Rectal smooth muscle tissue (tissue), 1 donor: ENCODE measurements at regions not wholly inside any gene's neighbourhood (a gene's known extent, or its start where the extent isn't known, plus 50 kb on each side); places are given as distances from the start of the nearest gene placed in this dataset.
A peak's percentile ranks its signal among the peaks of the same experiment; 100 is the strongest.

ENCODE experiments used
- H3K27ac ChIP-seq: one replicate; pipeline ENCODE4 v1.7.0; 2013; ENCODE audit warnings: low read depth, low read length, inconsistent platforms
- H3K27me3 ChIP-seq: one replicate; pipeline ENCODE4 v1.7.0; 2013; ENCODE audit warnings: low read length; ENCODE audit not compliant: control insufficient read depth, insufficient read depth
- H3K36me3 ChIP-seq: one replicate; pipeline ENCODE4 v1.7.0; 2013; ENCODE audit warnings: low read length; ENCODE audit not compliant: control insufficient read depth, insufficient read depth
- H3K4me1 ChIP-seq: one replicate; pipeline ENCODE4 v1.7.0; 2013; ENCODE audit warnings: low read length; ENCODE audit not compliant: control insufficient read depth, insufficient read depth
- H3K4me3 ChIP-seq: one replicate; pipeline ENCODE4 v1.7.0; 2013; ENCODE audit warnings: low read length
- H3K9ac ChIP-seq: one replicate; pipeline ENCODE4 v1.7.0; 2013; ENCODE audit warnings: low read length

- H3K36me3 ChIP-seq = no peaks in the 10 kb centered on the region
- no peak overlapping the region for H3K4me3 ChIP-seq
- peak overlapping the region; percentile 66 for H3K27ac ChIP-seq
- no peaks in the 10 kb centered on the region for H3K27me3 ChIP-seq
- peaks cover 14% of the 10 kb centered on the region for H3K4me1 ChIP-seq
- no peak overlapping the region for H3K9ac ChIP-seq
Measured at GRCh38 chr6:4348462-4349112, 213.2 kb upstream of the ECI2 start.

- Histone ChIP-seq H3K36me3 (no peaks in the 10 kb centered on the region), H3K27me3 (no peaks in the 10 kb centered on the region), H3K9ac (no peak overlapping the region), H3K4me1 (peaks cover 14% of the 10 kb centered on the region), H3K27ac (peak overlapping the region; percentile 66), H3K4me3 (no peak overlapping the region)
Measured at GRCh38 chr6:4347877-4348276, 212.5 kb upstream of the ECI2 start.

GRCh38 chr6:4346659-4347333 lies 211.4 kb upstream of the ECI2 start:
- H3K4me3 ChIP-seq = no peak overlapping the region
- H3K27ac ChIP-seq = no peak overlapping the region
- H3K36me3 ChIP-seq = no peaks in the 10 kb centered on the region
- no peaks in the 10 kb centered on the region for H3K27me3 ChIP-seq
- H3K4me1 ChIP-seq = peaks cover 11% of the 10 kb centered on the region
- no peak overlapping the region for H3K9ac ChIP-seq

GRCh38 chr6:4345543-4345942 lies 210.2 kb upstream of the ECI2 start:
- Histone ChIP-seq H3K9ac (no peak overlapping the region), H3K4me3 (no peak overlapping the region), H3K4me1 (peaks cover 3% of the 10 kb centered on the region), H3K27me3 (no peaks in the 10 kb centered on the region), H3K36me3 (no peaks in the 10 kb centered on the region), H3K27ac (no peak overlapping the region)

GRCh38 chr6:4344317-4344899 lies 209.0 kb upstream of the ECI2 start:
- Histone ChIP-seq H3K4me3 (no peak overlapping the region), H3K27me3 (no peaks in the 10 kb centered on the region), H3K4me1 (no peaks in the 10 kb centered on the region), H3K27ac (no peak overlapping the region), H3K9ac (no peak overlapping the region), H3K36me3 (no peaks in the 10 kb centered on the region)

- no peak overlapping the region for H3K4me3 ChIP-seq
Measured at GRCh38 chr6:4342407-4343137, 207.2 kb upstream of the ECI2 start.

GRCh38 chr6:4341078-4341797 lies 205.9 kb upstream of the ECI2 start:
- no peak overlapping the region for H3K27ac ChIP-seq
- no peaks in the 10 kb centered on the region for H3K27me3 ChIP-seq
- H3K4me1 ChIP-seq = no peaks in the 10 kb centered on the region
- no peaks in the 10 kb centered on the region for H3K36me3 ChIP-seq
- H3K4me3 ChIP-seq = no peak overlapping the region
- no peak overlapping the region for H3K9ac ChIP-seq

More at GRCh38 chr6:4342407-4343137, 207.2 kb upstream of the ECI2 start:
- no peak overlapping the region for H3K27ac ChIP-seq
- no peaks in the 10 kb centered on the region for H3K4me1 ChIP-seq
- H3K36me3 ChIP-seq = no peaks in the 10 kb centered on the region
- no peak overlapping the region for H3K9ac ChIP-seq
- no peaks in the 10 kb centered on the region for H3K27me3 ChIP-seq

- Histone ChIP-seq H3K36me3 (no peaks in the 10 kb centered on the region), H3K4me1 (no peaks in the 10 kb centered on the region), H3K9ac (no peak overlapping the region), H3K4me3 (no peak overlapping the region), H3K27me3 (no peaks in the 10 kb centered on the region), H3K27ac (no peak overlapping the region)
Measured at GRCh38 chr6:4340544-4340943, 205.2 kb upstream of the ECI2 start.

GRCh38 chr6:4338884-4339283 lies 203.5 kb upstream of the ECI2 start:
- Histone ChIP-seq H3K9ac (no peak overlapping the region), H3K27ac (no peak overlapping the region), H3K27me3 (no peaks in the 10 kb centered on the region), H3K36me3 (no peaks in the 10 kb centered on the region), H3K4me3 (no peak overlapping the region), H3K4me1 (no peaks in the 10 kb centered on the region)

GRCh38 chr6:4336778-4337442 lies 201.5 kb upstream of the ECI2 start:
- Histone ChIP-seq H3K4me3 (no peak overlapping the region), H3K4me1 (no peaks in the 10 kb centered on the region), H3K36me3 (no peaks in the 10 kb centered on the region), H3K9ac (no peak overlapping the region), H3K27me3 (no peaks in the 10 kb centered on the region), H3K27ac (no peak overlapping the region)

- no peak overlapping the region for H3K4me3 ChIP-seq
- H3K4me1 ChIP-seq = no peaks in the 10 kb centered on the region
- no peak overlapping the region for H3K9ac ChIP-seq
- no peaks in the 10 kb centered on the region for H3K36me3 ChIP-seq
- no peaks in the 10 kb centered on the region for H3K27me3 ChIP-seq
- no peak overlapping the region for H3K27ac ChIP-seq
Measured at GRCh38 chr6:4336084-4336483, 200.7 kb upstream of the ECI2 start.
